WTC11 (cell line): ENCODE measurements at regions not wholly inside any gene's neighbourhood (a gene's known extent, or its start where the extent isn't known, plus 50 kb on each side); places are given as distances from the start of the nearest gene placed in this dataset.

Experiments
- CREB1 ChIP-seq: sonication (generic); formaldehyde crosslinking; IDR thresholded peaks from 2 replicates; pipeline ENCODE4 v1.8.0; 2023; ENCODE audit warnings: mild to moderate bottlenecking, missing genetic modification reagents
- GABPB1 ChIP-seq: sonication (generic); formaldehyde crosslinking; IDR thresholded peaks from 2 replicates; pipeline ENCODE4 v1.8.1; 2023; ENCODE audit warnings: mild to moderate bottlenecking, missing genetic modification reagents
- NR1H2 ChIP-seq: sonication (generic); formaldehyde crosslinking; IDR thresholded peaks from 2 replicates; pipeline ENCODE4 v1.9.0; 2021; ENCODE audit warnings: mild to moderate bottlenecking, moderate library complexity, missing genetic modification reagents
- ZNF232 ChIP-seq: sonication (generic); formaldehyde crosslinking; IDR thresholded peaks from 2 replicates; pipeline ENCODE4 v1.8.0; 2022; ENCODE audit warnings: mild to moderate bottlenecking, missing genetic modification reagents
- TF ChIP-seq, protein P1 (sequence below): fragments of 200-600 bp; IDR thresholded peaks from 2 replicates; pipeline ENCODE4 v1.8.0; 2022; ENCODE audit warnings: antibody characterized with exemption
- TF ChIP-seq, protein P2 (sequence below): sonication (generic); formaldehyde crosslinking; IDR thresholded peaks from 2 replicates; pipeline ENCODE4 v1.8.0; 2022; ENCODE audit warnings: mild to moderate bottlenecking, missing genetic modification reagents

DNA sequence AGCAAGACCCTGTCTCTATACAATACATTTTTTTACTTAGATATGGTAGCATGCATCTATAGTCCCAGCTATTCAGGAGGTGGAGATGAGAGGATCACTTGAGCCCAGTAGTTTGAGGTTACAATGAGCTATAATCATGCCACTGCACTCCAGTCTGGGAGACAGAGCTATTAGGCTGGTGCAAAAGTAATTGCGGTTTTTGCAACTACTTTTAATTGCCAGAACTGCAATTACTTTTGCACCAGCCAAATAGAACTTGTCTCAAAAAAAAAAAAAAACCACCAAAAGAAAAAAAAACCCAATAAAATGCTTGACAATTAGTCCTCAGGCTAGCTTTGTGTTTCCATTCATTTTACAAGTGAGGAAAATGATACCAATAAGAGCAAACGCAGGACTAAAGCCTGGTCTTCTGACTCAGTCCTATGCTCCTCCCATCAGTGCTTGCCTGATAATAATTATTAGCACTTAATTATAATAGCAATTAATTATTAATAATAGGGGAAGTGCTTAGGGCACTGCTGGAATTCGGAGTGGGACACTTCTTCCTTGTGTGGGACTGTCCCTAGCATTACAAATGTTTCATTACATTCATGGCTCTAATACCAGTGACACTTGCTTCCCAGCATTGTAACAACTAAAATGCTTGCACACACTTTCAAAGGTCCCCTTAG is 73.1 kb upstream of the TAF1L start:
- TF ChIP-seq, protein P1, sequence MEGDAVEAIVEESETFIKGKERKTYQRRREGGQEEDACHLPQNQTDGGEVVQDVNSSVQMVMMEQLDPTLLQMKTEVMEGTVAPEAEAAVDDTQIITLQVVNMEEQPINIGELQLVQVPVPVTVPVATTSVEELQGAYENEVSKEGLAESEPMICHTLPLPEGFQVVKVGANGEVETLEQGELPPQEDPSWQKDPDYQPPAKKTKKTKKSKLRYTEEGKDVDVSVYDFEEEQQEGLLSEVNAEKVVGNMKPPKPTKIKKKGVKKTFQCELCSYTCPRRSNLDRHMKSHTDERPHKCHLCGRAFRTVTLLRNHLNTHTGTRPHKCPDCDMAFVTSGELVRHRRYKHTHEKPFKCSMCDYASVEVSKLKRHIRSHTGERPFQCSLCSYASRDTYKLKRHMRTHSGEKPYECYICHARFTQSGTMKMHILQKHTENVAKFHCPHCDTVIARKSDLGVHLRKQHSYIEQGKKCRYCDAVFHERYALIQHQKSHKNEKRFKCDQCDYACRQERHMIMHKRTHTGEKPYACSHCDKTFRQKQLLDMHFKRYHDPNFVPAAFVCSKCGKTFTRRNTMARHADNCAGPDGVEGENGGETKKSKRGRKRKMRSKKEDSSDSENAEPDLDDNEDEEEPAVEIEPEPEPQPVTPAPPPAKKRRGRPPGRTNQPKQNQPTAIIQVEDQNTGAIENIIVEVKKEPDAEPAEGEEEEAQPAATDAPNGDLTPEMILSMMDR: no peak
- TF ChIP-seq ZNF232 (CRISPR knock-in tag): no peak
- TF ChIP-seq, protein P2, sequence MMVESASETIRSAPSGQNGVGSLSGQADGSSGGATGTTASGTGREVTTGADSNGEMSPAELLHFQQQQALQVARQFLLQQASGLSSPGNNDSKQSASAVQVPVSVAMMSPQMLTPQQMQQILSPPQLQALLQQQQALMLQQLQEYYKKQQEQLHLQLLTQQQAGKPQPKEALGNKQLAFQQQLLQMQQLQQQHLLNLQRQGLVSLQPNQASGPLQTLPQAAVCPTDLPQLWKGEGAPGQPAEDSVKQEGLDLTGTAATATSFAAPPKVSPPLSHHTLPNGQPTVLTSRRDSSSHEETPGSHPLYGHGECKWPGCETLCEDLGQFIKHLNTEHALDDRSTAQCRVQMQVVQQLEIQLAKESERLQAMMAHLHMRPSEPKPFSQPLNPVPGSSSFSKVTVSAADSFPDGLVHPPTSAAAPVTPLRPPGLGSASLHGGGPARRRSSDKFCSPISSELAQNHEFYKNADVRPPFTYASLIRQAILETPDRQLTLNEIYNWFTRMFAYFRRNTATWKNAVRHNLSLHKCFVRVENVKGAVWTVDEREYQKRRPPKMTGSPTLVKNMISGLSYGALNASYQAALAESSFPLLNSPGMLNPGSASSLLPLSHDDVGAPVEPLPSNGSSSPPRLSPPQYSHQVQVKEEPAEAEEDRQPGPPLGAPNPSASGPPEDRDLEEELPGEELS (CRISPR knock-in tag): no peak
- no peak for TF ChIP-seq CREB1 (CRISPR knock-in tag)
- TF ChIP-seq NR1H2: no peak
- TF ChIP-seq GABPB1 (CRISPR knock-in tag): no peak
